Fibroblast of the aortic adventitia (primary cell): ENCODE measurements at regions not wholly inside any gene's neighbourhood (a gene's known extent, or its start where the extent isn't known, plus 50 kb on each side); places are given as distances from the start of the nearest gene placed in this dataset.
"Not testable (repeated sequence)": the region's sequence is repeated elsewhere in the genome, so short reads cannot be mapped to it uniquely, and the experiment has no call there.

ENCODE experiments used
- DNase-seq: peaks from one replicate; pipeline ENCODE4 v3.0.0-alpha.2; 2010; ENCODE audit warnings: low read depth
- H3K4me3 ChIP-seq: 2 replicates; pipeline ENCODE4 v1.5.1; 2011; ENCODE audit warnings: low read depth, mild to moderate bottlenecking, control low read depth, low read length, moderate library complexity
- TF ChIP-seq, protein P1 (sequence below): IDR thresholded peaks from 2 replicates; pipeline ENCODE4 v1.5.1; 2011; ENCODE audit warnings: mild to moderate bottlenecking, low read length, control low read depth, inconsistent platforms; ENCODE audit not compliant: insufficient read depth

GRCh38 chr12:91744597-91744996 is 401.0 kb downstream of the BTG1 start:
- no peak for DNase-seq
- TF ChIP-seq, protein P1, sequence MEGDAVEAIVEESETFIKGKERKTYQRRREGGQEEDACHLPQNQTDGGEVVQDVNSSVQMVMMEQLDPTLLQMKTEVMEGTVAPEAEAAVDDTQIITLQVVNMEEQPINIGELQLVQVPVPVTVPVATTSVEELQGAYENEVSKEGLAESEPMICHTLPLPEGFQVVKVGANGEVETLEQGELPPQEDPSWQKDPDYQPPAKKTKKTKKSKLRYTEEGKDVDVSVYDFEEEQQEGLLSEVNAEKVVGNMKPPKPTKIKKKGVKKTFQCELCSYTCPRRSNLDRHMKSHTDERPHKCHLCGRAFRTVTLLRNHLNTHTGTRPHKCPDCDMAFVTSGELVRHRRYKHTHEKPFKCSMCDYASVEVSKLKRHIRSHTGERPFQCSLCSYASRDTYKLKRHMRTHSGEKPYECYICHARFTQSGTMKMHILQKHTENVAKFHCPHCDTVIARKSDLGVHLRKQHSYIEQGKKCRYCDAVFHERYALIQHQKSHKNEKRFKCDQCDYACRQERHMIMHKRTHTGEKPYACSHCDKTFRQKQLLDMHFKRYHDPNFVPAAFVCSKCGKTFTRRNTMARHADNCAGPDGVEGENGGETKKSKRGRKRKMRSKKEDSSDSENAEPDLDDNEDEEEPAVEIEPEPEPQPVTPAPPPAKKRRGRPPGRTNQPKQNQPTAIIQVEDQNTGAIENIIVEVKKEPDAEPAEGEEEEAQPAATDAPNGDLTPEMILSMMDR = no peak
- no peak overlapping the region for H3K4me3 ChIP-seq

DNA sequence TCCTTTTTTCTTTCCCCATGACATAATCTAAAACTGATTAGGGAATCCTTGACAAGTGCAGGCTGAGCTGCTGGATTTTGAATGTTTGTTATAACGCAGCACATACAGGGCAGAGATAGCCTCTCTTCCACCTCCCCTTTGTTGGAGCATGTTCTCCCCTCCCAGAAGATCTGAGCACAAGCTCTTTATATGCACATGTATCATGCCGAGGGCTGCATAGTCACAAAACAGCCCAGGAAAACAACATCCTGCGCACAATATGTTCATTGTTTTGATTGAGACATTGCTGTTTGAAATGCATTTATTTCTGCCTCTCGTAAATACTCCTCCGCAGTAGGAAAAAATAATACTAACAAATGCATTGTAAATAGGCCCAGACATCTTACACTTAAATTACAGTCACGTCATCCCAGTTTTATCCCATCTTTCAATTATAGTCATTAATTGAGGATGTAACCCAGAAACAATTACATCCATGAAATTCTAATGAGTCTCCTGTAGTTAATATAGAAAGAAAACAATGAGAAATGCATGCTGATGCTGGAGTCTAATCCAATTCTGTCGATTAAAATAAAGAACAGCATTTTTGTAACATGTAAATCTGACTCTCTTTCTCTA is 401.8 kb downstream of the BTG1 start:
- no peak for DNase-seq
- H3K4me3 ChIP-seq = no peak overlapping the region
- TF ChIP-seq, protein P1 = no peak

DNA sequence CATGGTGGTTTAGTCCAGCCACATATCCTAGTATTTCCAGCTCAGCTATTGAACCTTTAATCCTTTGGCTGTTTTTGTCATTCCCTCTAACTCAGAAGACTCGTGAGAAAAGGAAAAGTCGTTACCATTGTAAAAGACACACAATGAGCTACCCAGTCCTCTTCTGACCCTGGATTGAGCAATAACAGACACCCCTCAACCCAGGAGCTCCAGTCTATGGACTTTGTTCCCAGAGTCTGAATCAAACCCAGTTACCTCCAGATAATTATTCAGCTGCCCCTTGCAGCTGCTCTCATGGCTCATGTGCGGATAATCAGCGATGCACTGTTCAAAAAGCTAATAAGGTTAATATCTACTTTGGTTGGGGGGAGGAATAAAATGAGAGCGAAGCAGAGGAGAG is 402.4 kb downstream of the BTG1 start:
- DNase-seq = no peak
- TF ChIP-seq, protein P1 = no peak
- no peak overlapping the region for H3K4me3 ChIP-seq

DNA sequence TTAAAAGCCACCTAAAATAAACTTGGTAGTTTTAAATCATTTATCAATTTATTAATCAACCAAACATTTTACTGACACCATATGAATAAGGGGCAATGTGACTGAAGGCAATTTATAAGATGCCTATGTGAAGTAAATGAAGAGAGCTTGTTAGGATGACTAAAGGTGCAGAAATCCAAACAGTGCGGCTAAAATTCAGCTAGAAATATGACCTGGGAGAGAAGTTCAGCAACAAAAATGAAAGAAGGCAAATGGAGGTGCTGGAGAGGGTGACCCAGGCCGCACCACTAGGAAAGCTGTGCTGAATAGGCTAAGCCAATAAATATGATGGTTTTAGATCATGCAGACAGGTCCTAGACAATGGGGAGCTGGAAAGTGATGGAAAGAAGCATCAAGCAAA is 403.7 kb downstream of the BTG1 start:
- DNase-seq = no peak
- no peak overlapping the region for H3K4me3 ChIP-seq
- TF ChIP-seq, protein P1 = no peak

DNA sequence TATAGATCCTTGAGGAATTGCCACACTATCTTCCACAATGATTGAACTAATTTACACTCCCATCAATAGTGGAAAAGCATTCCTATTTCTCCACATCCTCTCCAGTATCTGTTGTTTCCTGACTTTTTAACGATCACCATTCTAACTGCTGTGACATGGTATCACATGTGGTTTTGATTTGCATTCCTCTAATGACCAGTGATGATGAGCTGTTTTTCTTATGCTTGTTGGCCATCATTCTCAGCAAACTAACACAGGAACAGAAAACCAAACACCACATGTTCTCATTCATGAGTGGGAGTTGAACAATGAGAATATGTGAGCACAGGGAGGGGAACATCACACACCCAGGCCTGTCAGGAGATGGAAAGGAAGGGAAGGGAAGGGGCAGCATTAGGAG is 411.8 kb downstream of the BTG1 start:
- H3K4me3 ChIP-seq = not testable (repeated sequence)
- DNase-seq = peak; percentile 0

- no peak for DNase-seq
- no peak overlapping the region for H3K4me3 ChIP-seq
- TF ChIP-seq, protein P1 = no peak
Measured at GRCh38 chr12:91732086-91732485, 413.6 kb downstream of the BTG1 start.

DNA sequence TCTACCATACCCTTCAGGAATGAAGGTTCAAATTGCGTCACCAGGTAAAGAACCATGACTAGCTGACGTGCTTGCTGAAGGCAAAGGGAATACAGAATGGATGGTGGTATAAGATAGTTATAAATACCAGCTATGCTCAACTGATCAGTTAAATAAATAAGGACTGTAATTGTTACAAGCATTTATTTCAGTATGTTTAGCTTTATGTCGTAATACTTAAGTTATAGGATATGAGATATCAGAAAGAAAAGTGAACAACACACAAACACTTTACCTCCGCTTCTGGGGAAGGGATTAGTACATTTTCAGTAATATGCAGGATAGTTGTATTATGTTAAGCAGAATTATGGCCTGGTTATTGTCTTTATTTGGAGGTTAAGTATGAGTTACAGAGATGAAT is 416.1 kb downstream of the BTG1 start:
- TF ChIP-seq, protein P1 = no peak
- no peak overlapping the region for H3K4me3 ChIP-seq
- no peak for DNase-seq

GRCh38 chr12:91723191-91723590 is 422.5 kb downstream of the BTG1 start:
- no peak for DNase-seq
- TF ChIP-seq, protein P1 = no peak
- no peak overlapping the region for H3K4me3 ChIP-seq
